CD4-positive, CD25-positive, alpha-beta regulatory T cell (primary cell): ENCODE measurements at regions not wholly inside any gene's neighbourhood (a gene's known extent, or its start where the extent isn't known, plus 50 kb on each side); places are given as distances from the start of the nearest gene placed in this dataset.

ENCODE experiments used
- ATAC-seq, 2 donors: fragments of 150-1000 bp; cut with Tn5 transposase; one replicate each; pipeline ENCODE4 v1.10.0; 2021; ENCODE audit warnings: low read depth in 2 of 2, moderate number of reproducible peaks in 2 of 2, moderate library complexity in 1 of 2
- DNase-seq, 3 donors: peaks; one replicate each; pipeline versions ENCODE4 v3.0.0 to v3.0.0-alpha.2; 2012 to 2022; ENCODE audit warnings: mixed read lengths in 1 of 3
- H3K27ac ChIP-seq: one replicate; pipeline ENCODE4 v1.7.0; 2013; ENCODE audit warnings: mild to moderate bottlenecking, low read length; ENCODE audit not compliant: insufficient read depth, poor library complexity, severe bottlenecking
- H3K27me3 ChIP-seq: one replicate; pipeline ENCODE4 v1.7.0; 2013; ENCODE audit warnings: low read length; ENCODE audit not compliant: control insufficient read depth, insufficient read depth
- H3K36me3 ChIP-seq: one replicate; pipeline ENCODE4 v1.7.0; 2013; ENCODE audit warnings: mild to moderate bottlenecking, low read length, moderate library complexity; ENCODE audit not compliant: control insufficient read depth, insufficient read depth
- H3K4me1 ChIP-seq: 2 replicates; pipeline ENCODE4 v1.7.0; 2013; ENCODE audit warnings: mild to moderate bottlenecking, low read length; ENCODE audit not compliant: insufficient read depth, control insufficient read depth, poor library complexity, severe bottlenecking
- H3K4me3 ChIP-seq: one replicate; pipeline ENCODE4 v1.7.0; 2013; ENCODE audit warnings: low read depth, mild to moderate bottlenecking, low read length, moderate library complexity
- H3K9me3 ChIP-seq, 2 experiments: 1 replicate in 1 of 2; 2 replicates in 1 of 2; pipeline ENCODE4 v1.7.0; 2013; ENCODE audit warnings: low read length in 2 of 2, mild to moderate bottlenecking in 1 of 2, moderate library complexity in 1 of 2; ENCODE audit not compliant: control insufficient read depth in 2 of 2
- H3K27ac Mint-ChIP-seq, 3 donors: one replicate each; pipeline ENCODE4 v1.8.0; 2020 to 2022; ENCODE audit warnings: mild to moderate bottlenecking in 3 of 3, mixed read lengths in 3 of 3, moderate library complexity in 2 of 3
- H3K27me3 Mint-ChIP-seq: one replicate; pipeline ENCODE4 v1.8.0; 2022; ENCODE audit warnings: mild to moderate bottlenecking, mixed read lengths
- H3K36me3 Mint-ChIP-seq: one replicate; pipeline ENCODE4 v1.8.0; 2020; ENCODE audit warnings: mixed read lengths
- H3K4me1 Mint-ChIP-seq, 4 donors: one replicate each; pipeline ENCODE4 v1.8.0; 2020 to 2022; ENCODE audit warnings: mixed read lengths in 4 of 4, mild to moderate bottlenecking in 1 of 4
- H3K4me3 Mint-ChIP-seq, 4 donors: one replicate each; pipeline ENCODE4 v1.8.0; 2020 to 2022; ENCODE audit warnings: mild to moderate bottlenecking in 4 of 4, mixed read lengths in 4 of 4, moderate library complexity in 3 of 4
- H3K9me3 Mint-ChIP-seq, 7 donors: one replicate each; pipeline ENCODE4 v1.8.0; 2020 to 2022; ENCODE audit warnings: mixed read lengths in 7 of 7, mild to moderate bottlenecking in 3 of 7, moderate library complexity in 2 of 7

GRCh38 chr2:136179602-136179975 lies 61.6 kb upstream of the CXCR4 start:
- Mint-ChIP-seq H3K4me3 (no peak overlapping the region), H3K27ac (peak overlapping the region in 2 of 3 donors; percentile 10 to 76)

GRCh38 chr2:136178941-136179601 lies 61.1 kb upstream of the CXCR4 start:
- Mint-ChIP-seq H3K9me3 (peaks cover 0 to 9% (median 2%) of the 10 kb centered on the region in 7 donors), H3K27me3 (no peaks in the 10 kb centered on the region), H3K4me1 (peaks cover 0 to 18% (median 7%) of the 10 kb centered on the region in 4 donors), H3K4me3 (no peak overlapping the region), H3K27ac (peak overlapping the region in 2 of 3 donors; percentile 73 to 76), H3K36me3 (no peaks in the 10 kb centered on the region)
- no peak overlapping the region for H3K27ac ChIP-seq
- no peak overlapping the region for H3K4me3 ChIP-seq
- H3K9me3 ChIP-seq, result no peaks in the 10 kb centered on the region
- H3K36me3 ChIP-seq, result no peaks in the 10 kb centered on the region
- ATAC-seq (no peak), DNase-seq (no peak)
- no peaks in the 10 kb centered on the region for H3K4me1 ChIP-seq
- H3K27me3 ChIP-seq, result no peaks in the 10 kb centered on the region

More at GRCh38 chr2:136179602-136179975, 61.6 kb upstream of the CXCR4 start:
- DNase-seq (no peak), ATAC-seq (no peak)
- Histone ChIP-seq H3K4me1 (no peaks in the 10 kb centered on the region), H3K4me3 (no peak overlapping the region), H3K9me3 (no peaks in the 10 kb centered on the region), H3K27me3 (no peaks in the 10 kb centered on the region), H3K27ac (no peak overlapping the region), H3K36me3 (no peaks in the 10 kb centered on the region)
- Mint-ChIP-seq H3K9me3 (peaks cover 0 to 9% (median 4%) of the 10 kb centered on the region in 7 donors), H3K4me1 (peaks cover 0 to 14% (median 8%) of the 10 kb centered on the region in 4 donors), H3K36me3 (no peaks in the 10 kb centered on the region), H3K27me3 (no peaks in the 10 kb centered on the region)

- Mint-ChIP-seq H3K27ac (peak overlapping the region in 2 of 3 donors; percentile 9 to 40), H3K27me3 (no peaks in the 10 kb centered on the region), H3K4me1 (peaks cover 0 to 33% (median 16%) of the 10 kb centered on the region in 4 donors), H3K36me3 (peaks cover 4% of the 10 kb centered on the region), H3K4me3 (no peak overlapping the region), H3K9me3 (peaks cover 0 to 9% (median 0%) of the 10 kb centered on the region in 7 donors)
- Histone ChIP-seq H3K4me3 (no peak overlapping the region), H3K4me1 (peaks cover 6% of the 10 kb centered on the region), H3K9me3 (no peaks in the 10 kb centered on the region), H3K36me3 (no peaks in the 10 kb centered on the region), H3K27me3 (no peaks in the 10 kb centered on the region), H3K27ac (no peak overlapping the region)
- ATAC-seq (no peak), DNase-seq (peak in 1 of 3 donors; percentile 29)
Observed at GRCh38 chr2:136175868-136176267, 57.9 kb upstream of the CXCR4 start.

GRCh38 chr2:136175466-136175865 lies 57.5 kb upstream of the CXCR4 start:
- no peak overlapping the region for H3K27ac ChIP-seq
- Mint-ChIP-seq H3K36me3 (peaks cover 4% of the 10 kb centered on the region), H3K27ac (peak overlapping the region in 1 of 3 donors; percentile 9), H3K4me1 (peaks cover 0 to 33% (median 17%) of the 10 kb centered on the region in 4 donors), H3K9me3 (peaks cover 0 to 9% (median 0%) of the 10 kb centered on the region in 7 donors), H3K4me3 (no peak overlapping the region), H3K27me3 (no peaks in the 10 kb centered on the region)
- no peak overlapping the region for H3K4me3 ChIP-seq
- H3K36me3 ChIP-seq, result no peaks in the 10 kb centered on the region
- H3K9me3 ChIP-seq, result no peaks in the 10 kb centered on the region
- peaks cover 6% of the 10 kb centered on the region for H3K4me1 ChIP-seq
- ATAC-seq (no peak), DNase-seq (no peak)
- H3K27me3 ChIP-seq, result no peaks in the 10 kb centered on the region

GRCh38 chr2:136173126-136173525 lies 55.2 kb upstream of the CXCR4 start:
- no peak overlapping the region for H3K4me3 ChIP-seq
- Mint-ChIP-seq H3K9me3 (peaks cover 0 to 9% (median 0%) of the 10 kb centered on the region in 7 donors), H3K36me3 (peaks cover 4% of the 10 kb centered on the region), H3K4me3 (no peak overlapping the region), H3K27ac (peak overlapping the region in 1 of 3 donors; percentile 64), H3K27me3 (no peaks in the 10 kb centered on the region), H3K4me1 (peaks cover 0 to 27% (median 16%) of the 10 kb centered on the region in 4 donors)
- no peaks in the 10 kb centered on the region for H3K27me3 ChIP-seq
- no peaks in the 10 kb centered on the region for H3K9me3 ChIP-seq
- H3K4me1 ChIP-seq, result peaks cover 6% of the 10 kb centered on the region
- no peak overlapping the region for H3K27ac ChIP-seq
- ATAC-seq (no peak), DNase-seq (no peak)
- H3K36me3 ChIP-seq, result no peaks in the 10 kb centered on the region

GRCh38 chr2:136171223-136171622 lies 53.3 kb upstream of the CXCR4 start:
- Mint-ChIP-seq H3K4me1 (peaks cover 0 to 26% (median 16%) of the 10 kb centered on the region in 4 donors), H3K27ac (no peak overlapping the region), H3K36me3 (peaks cover 4% of the 10 kb centered on the region), H3K9me3 (peaks cover 0 to 5% (median 0%) of the 10 kb centered on the region in 7 donors), H3K27me3 (no peaks in the 10 kb centered on the region), H3K4me3 (no peak overlapping the region)
- no peak for ATAC-seq
- H3K4me3 ChIP-seq, result no peak overlapping the region
- H3K27me3 ChIP-seq, result no peaks in the 10 kb centered on the region
- H3K36me3 ChIP-seq, result no peaks in the 10 kb centered on the region
- H3K27ac ChIP-seq, result no peak overlapping the region
- no peaks in the 10 kb centered on the region for H3K9me3 ChIP-seq
- peaks cover 6% of the 10 kb centered on the region for H3K4me1 ChIP-seq
- no peak for DNase-seq

GRCh38 chr2:136168720-136169119 lies 50.8 kb upstream of the CXCR4 start:
- peak overlapping the region in 1 of 3 donors; percentile 23 for H3K27ac Mint-ChIP-seq
- Histone ChIP-seq H3K27ac (no peak overlapping the region), H3K27me3 (no peaks in the 10 kb centered on the region), H3K4me3 (no peak overlapping the region), H3K9me3 (no peaks in the 10 kb centered on the region), H3K36me3 (no peaks in the 10 kb centered on the region), H3K4me1 (peaks cover 6% of the 10 kb centered on the region)
- peaks cover 4% of the 10 kb centered on the region for H3K36me3 Mint-ChIP-seq
- ATAC-seq, result no peak
- H3K9me3 Mint-ChIP-seq, result no peaks in the 10 kb centered on the region
- no peak for DNase-seq
- no peaks in the 10 kb centered on the region for H3K27me3 Mint-ChIP-seq
- peaks cover 0 to 17% (median 12%) of the 10 kb centered on the region in 4 donors for H3K4me1 Mint-ChIP-seq
- no peak overlapping the region for H3K4me3 Mint-ChIP-seq
